ENCODE measurements at regions not wholly inside any gene's neighbourhood (a gene's known extent, or its start where the extent isn't known, plus 50 kb on each side); places are given as distances from the start of the nearest gene placed in this dataset.

- DNase-seq (ENCODE audit: low read depth) = no peak
These were observed 141.5 kb downstream of the RPIA start for GRCh38 chr2:88832992-88833389.

DNA sequence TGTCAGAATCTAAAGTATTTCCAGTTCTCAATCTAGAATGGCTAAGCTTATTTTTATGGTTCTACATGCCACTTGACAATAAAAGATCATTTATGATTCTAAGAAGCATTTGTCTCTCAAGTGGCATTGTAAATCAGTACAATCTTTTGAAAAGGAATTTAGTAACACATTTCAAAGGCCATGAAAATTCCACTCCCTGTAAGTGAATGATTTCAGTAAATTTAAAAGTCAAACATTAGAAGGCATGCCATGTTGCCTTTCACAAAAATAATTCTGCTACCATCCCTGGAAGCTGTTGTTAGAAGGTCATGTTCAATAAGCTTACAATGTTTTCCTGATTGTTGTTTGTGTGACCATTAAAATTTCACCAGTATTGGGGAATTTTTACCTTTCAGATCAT, 142.9 kb downstream of the RPIA start:
- no peak for DNase-seq (ENCODE audit: low read depth)

- no peak for DNase-seq (ENCODE audit: low read depth)
These were observed 143.4 kb downstream of the RPIA start for GRCh38 chr2:88834866-88835265.

DNA sequence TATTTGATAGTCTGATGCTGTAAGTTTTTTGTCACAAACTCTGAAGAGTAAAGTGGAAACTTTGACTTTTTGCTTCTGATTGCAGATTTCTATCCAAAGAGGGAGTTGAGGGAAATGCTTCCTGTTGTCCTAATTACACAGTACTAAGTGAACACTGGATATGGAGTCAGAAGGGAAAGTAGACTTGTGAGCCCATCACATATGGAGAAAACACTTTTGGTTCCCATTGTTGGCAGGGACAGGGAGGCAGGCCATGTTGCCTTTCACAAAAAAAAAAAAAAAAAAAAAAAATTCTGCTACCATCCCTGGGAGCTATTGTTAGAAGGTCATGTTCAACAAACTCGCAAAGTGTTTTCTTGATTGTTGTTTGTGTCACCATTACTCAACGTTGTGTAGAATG, 144.3 kb downstream of the RPIA start:
- no peak for DNase-seq (ENCODE audit: low read depth)

DNA sequence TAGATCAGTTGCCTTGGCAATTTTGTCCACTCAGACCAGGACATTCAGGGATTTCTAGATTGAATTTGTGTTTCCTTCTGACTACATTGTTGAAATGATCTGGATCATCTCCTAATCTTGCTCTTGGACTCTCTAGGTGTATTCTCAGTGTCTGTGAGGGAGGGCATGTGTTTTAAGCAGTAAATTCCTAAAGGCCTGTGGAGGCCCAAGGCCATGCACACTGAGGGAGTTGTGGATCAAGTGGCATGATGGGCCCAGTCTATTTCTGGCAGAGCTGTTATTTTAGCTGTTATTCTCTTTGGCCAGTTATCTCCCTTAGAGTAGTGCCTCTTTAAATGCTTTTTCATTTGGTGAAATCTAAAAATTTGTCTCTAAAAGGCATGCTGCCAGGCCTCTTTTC, 144.9 kb downstream of the RPIA start:
- no peak for DNase-seq (ENCODE audit: low read depth)

DNA sequence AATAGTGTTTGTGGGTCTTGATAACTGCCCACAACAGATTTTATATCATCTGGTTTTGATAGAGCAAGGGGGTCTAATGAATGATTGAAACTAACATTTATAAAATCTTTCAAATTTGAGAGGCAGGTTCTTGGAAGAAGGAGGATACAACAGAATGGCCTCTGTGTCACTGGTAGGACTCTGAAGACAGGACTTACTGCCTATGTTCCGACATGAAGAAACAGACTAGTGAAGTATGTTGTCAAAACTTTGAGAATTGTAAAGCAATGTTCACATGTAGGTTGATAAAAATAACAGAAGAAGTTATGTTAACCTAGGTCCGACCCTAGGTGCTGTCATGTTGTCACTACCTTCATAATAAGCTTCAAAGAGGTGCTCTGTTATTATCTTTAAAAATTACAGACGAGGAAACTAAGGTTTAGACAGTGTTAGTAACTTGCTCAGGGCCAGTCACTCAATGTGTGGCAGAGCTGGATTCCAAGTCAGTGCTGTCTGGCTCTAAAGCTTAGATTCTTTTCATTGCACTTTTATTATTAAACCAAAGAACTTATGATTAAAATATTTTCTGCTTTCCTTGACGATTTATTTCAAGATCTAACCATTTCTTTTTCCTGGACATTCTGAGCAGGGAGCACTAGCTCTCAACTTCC, 146.2 kb downstream of the RPIA start:
- DNase-seq (ENCODE audit: low read depth) = no peak

GRCh38 chr2:88838165-88838635, 146.7 kb downstream of the RPIA start:
- DNase-seq (ENCODE audit: low read depth) = no peak

DNA sequence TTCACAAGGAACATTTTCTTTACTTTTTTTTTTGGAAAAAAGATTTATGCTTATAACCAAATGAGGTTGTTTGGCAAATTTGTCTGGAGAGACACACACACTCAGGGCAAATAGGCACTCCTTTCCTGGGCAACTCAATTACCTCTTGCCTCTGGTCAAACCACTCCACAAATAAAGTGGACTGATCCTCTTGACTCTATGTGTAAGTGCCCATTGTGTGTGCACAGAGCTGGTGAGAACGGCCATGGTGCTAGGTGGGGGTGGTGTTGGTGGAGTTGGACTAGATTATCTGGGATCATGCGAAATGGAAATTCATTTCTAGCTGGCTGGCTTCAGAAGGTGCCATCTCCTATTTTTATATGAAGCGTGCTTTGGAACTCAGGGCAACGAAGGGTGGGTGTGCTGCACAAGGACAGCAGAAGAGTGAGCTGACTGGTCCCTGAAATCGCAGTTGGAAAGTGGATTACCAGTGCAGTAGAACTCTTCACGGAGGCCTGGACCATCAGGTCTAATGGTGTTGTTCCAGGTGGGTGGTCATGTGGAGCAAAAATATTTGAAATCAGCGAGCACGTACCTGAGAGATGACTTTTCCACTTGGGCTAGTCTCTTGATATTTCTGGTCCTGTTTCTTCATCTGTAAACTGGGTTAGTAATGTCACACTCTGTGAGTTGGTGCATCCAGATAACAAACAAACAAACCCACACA, 149.9 kb downstream of the RPIA start:
- DNase-seq (ENCODE audit: low read depth) = no peak

- no peak for DNase-seq (ENCODE audit: low read depth)
These were observed 151.4 kb downstream of the RPIA start for GRCh38 chr2:88842656-88843460.

GRCh38 chr2:88843651-88844050, 152.2 kb downstream of the RPIA start:
- DNase-seq (ENCODE audit: low read depth) = no peak

GRCh38 chr2:88844960-88845359, 153.5 kb downstream of the RPIA start:
- DNase-seq (ENCODE audit: low read depth) = no peak

- DNase-seq (ENCODE audit: low read depth) = no peak
These were observed 154.5 kb downstream of the RPIA start for GRCh38 chr2:88845772-88846661.

GRCh38 chr2:88852753-88853402, 161.4 kb downstream of the RPIA start:
- DNase-seq (ENCODE audit: low read depth) = peak; percentile 10

DNA sequence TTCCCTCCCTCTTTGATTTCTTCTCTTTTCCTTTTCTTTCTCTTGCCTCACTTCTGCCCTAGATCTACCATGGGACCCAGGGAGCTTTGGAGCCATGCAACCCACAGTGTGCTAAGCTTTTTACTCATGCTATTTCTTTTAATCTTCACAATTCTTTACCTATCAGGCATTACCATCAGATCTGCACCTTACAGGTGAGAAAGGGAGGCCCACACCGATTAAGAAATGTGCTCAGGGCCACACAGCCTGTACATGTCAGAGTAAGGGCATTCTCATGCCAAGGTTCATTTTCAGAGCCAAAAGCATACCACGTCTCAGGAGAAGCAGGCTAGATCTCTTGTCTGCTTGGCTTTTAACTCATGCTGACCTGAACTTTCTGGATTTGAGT, 161.9 kb downstream of the RPIA start:
- no peak for DNase-seq (ENCODE audit: low read depth)

- DNase-seq (ENCODE audit: low read depth) = no peak
These were observed 163.1 kb downstream of the RPIA start for GRCh38 chr2:88854528-88854927.

DNA sequence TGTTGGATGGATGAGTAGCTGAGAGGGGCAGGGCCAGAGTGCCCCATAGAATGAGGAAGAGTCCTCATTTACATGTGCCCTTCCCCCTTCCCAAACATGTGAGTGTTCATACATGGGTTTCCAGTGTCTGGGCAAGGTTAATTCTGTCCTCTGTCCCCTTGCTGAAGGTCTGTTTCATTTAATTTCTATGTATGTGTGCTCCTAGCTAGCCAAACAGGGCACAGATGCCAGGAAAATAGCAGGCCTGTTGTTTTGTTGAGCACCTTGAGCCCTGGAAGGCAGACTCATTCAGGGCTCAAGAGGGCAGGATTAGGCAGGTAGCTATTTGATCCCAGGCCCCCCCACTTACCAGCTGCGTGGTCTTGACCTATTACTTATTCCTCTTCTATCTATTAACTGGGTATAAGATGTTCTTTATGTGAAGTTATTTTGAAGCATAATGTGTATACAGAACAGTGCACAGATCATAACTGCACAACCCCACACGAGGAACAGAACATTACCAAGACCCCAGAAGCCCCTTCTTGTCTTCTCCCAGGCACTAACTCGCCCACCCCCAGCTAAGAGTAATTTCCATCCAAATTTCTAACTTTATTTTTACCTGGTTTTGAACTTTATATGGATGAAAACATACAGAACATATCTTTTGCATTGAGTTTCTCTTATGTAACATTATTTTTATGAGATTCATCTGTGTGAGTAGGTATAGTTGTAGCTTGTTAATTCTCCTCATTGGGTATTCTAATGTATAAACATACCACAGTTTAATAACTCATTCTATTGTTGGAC, 164.3 kb downstream of the RPIA start:
- no peak for DNase-seq (ENCODE audit: low read depth)

GRCh38 chr2:88856409-88857135, 165.1 kb downstream of the RPIA start:
- DNase-seq (ENCODE audit: low read depth) = no peak

GRCh38 chr2:88857274-88857741, 165.8 kb downstream of the RPIA start:
- no peak for DNase-seq (ENCODE audit: low read depth)

GRCh38 chr2:88857951-88858411, 166.5 kb downstream of the RPIA start:
- peak; percentile 65 for DNase-seq (ENCODE audit: low read depth)

All from HT1080 (cell line).